ENCODE measurements at regions not wholly inside any gene's neighbourhood (a gene's known extent, or its start where the extent isn't known, plus 50 kb on each side); places are given as distances from the start of the nearest gene placed in this dataset.

GRCh38 chr2:145615626-145616025, 1095.7 kb upstream of the ZEB2 start:
- TF ChIP-seq EP300 (IDR thresholded peaks at IDR 0.05) (no peak), POLR2AphosphoS5 (IDR thresholded peaks at IDR 0.05) (no peak), CTCF (IDR thresholded peaks at IDR 0.05) (no peak), POLR2A (IDR thresholded peaks at IDR 0.05) (no peak)

All from sigmoid colon (tissue), 4 donors.